Upper lobe of right lung (tissue), 1 donor: ENCODE measurements at regions not wholly inside any gene's neighbourhood (a gene's known extent, or its start where the extent isn't known, plus 50 kb on each side); places are given as distances from the start of the nearest gene placed in this dataset.

Experiments used
- ATAC-seq: fragments of 200-7000 bp; cut with Tn5 transposase; one replicate; pipeline ENCODE4 v1.9.1; 2020; ENCODE audit warnings: mild to moderate bottlenecking, moderate library complexity
- DNase-seq: peaks from one replicate; pipeline ENCODE4 v3.0.0-alpha.2; 2020
- H3K27ac ChIP-seq: fragments of 200-600 bp; one replicate; pipeline ENCODE4 v1.8.0; 2022
- H3K27me3 ChIP-seq: fragments of 200-600 bp; one replicate; pipeline ENCODE4 v1.8.0; 2022; ENCODE audit warnings: mild to moderate bottlenecking
- H3K36me3 ChIP-seq: fragments of 200-600 bp; one replicate; pipeline ENCODE4 v1.8.0; 2022
- H3K4me1 ChIP-seq: fragments of 200-600 bp; one replicate; pipeline ENCODE4 v1.8.0; 2022
- H3K4me3 ChIP-seq: fragments of 200-600 bp; one replicate; pipeline ENCODE4 v1.8.0; 2022; ENCODE audit warnings: mild to moderate bottlenecking
- H3K9me3 ChIP-seq: fragments of 200-600 bp; one replicate; pipeline ENCODE4 v1.8.0; 2022
- CTCF ChIP-seq: fragments of 200-600 bp; IDR thresholded peaks from one replicate; pipeline ENCODE4 v1.8.0; 2022; ENCODE audit warnings: antibody characterized with exemption
- intact Hi-C: fragments of 100-400 bp; cut with DNase I; formaldehyde crosslinking; loops from one replicate; pipeline ENCODE4 v1.11.0; 2022
- donor health status: DM: no; HTN: yes; CAD: no; lungs with severe emphysema.

- intact Hi-C loops, result no loop called here
- H3K4me1 ChIP-seq, result no peaks in the 10 kb centered on the region
- no peak overlapping the region for H3K27ac ChIP-seq
- H3K4me3 ChIP-seq, result no peak overlapping the region
- TF ChIP-seq CTCF, result no peak
- no peaks in the 10 kb centered on the region for H3K36me3 ChIP-seq
- no peaks in the 10 kb centered on the region for H3K9me3 ChIP-seq
- no peaks in the 10 kb centered on the region for H3K27me3 ChIP-seq
- no peak for DNase-seq
- ATAC-seq, result no peak
Measured at GRCh38 chr18:77559274-77559910, 309.7 kb downstream of the GALR1 start.

- H3K4me1 ChIP-seq, result no peaks in the 10 kb centered on the region
- no peaks in the 10 kb centered on the region for H3K27me3 ChIP-seq
- no peak for DNase-seq
- ATAC-seq, result no peak
- H3K27ac ChIP-seq, result no peak overlapping the region
- no peaks in the 10 kb centered on the region for H3K9me3 ChIP-seq
- TF ChIP-seq CTCF, result no peak
- no peaks in the 10 kb centered on the region for H3K36me3 ChIP-seq
- no peak overlapping the region for H3K4me3 ChIP-seq
- intact Hi-C loops, result no loop called here
Measured at GRCh38 chr18:77560341-77560992, 310.8 kb downstream of the GALR1 start.

GRCh38 chr18:77566604-77567003 lies 317.0 kb downstream of the GALR1 start:
- no peaks in the 10 kb centered on the region for H3K36me3 ChIP-seq
- no peak overlapping the region for H3K27ac ChIP-seq
- no peak for TF ChIP-seq CTCF
- intact Hi-C loops, result no loop called here
- no peak for DNase-seq
- no peak overlapping the region for H3K4me3 ChIP-seq
- no peaks in the 10 kb centered on the region for H3K27me3 ChIP-seq
- H3K4me1 ChIP-seq, result no peaks in the 10 kb centered on the region
- H3K9me3 ChIP-seq, result no peaks in the 10 kb centered on the region
- ATAC-seq, result no peak

- intact Hi-C loops, result no loop called here
- no peaks in the 10 kb centered on the region for H3K4me1 ChIP-seq
- no peak for ATAC-seq
- no peak for TF ChIP-seq CTCF
- H3K4me3 ChIP-seq, result no peak overlapping the region
- no peak overlapping the region for H3K27ac ChIP-seq
- H3K9me3 ChIP-seq, result no peaks in the 10 kb centered on the region
- H3K36me3 ChIP-seq, result no peaks in the 10 kb centered on the region
- peaks cover under 1% of the 10 kb centered on the region for H3K27me3 ChIP-seq
- no peak for DNase-seq
Measured at GRCh38 chr18:77567205-77567604, 317.6 kb downstream of the GALR1 start.

GRCh38 chr18:77571743-77572142 lies 322.1 kb downstream of the GALR1 start:
- Histone ChIP-seq H3K27me3 (peaks cover 4% of the 10 kb centered on the region), H3K9me3 (no peaks in the 10 kb centered on the region), H3K36me3 (no peaks in the 10 kb centered on the region), H3K27ac (no peak overlapping the region), H3K4me3 (no peak overlapping the region), H3K4me1 (no peaks in the 10 kb centered on the region)
- no peak for TF ChIP-seq CTCF
- ATAC-seq (no peak), DNase-seq (no peak)
- intact Hi-C loops, result no loop called here
